Peyer's patch (tissue), 4 donors: ENCODE measurements at regions not wholly inside any gene's neighbourhood (a gene's known extent, or its start where the extent isn't known, plus 50 kb on each side); places are given as distances from the start of the nearest gene placed in this dataset.

Source experiments
- DNase-seq, 3 donors: peaks; one replicate each; pipeline ENCODE4 v3.0.0-alpha.2; 2017 to 2019
- H3K27ac ChIP-seq, 4 donors: fragments of 200-600 bp; sonication (generic); one replicate each; pipeline ENCODE4 v1.5.1; 2016 to 2019
- H3K27me3 ChIP-seq, 2 donors: fragments of 200-600 bp; sonication (generic); one replicate each; pipeline ENCODE4 v1.5.1; 2019
- H3K36me3 ChIP-seq, 3 donors: fragments of 200-600 bp; sonication (generic); one replicate each; pipeline ENCODE4 v1.5.1; 2016 to 2019
- H3K4me1 ChIP-seq, 4 donors: fragments of 200-600 bp; sonication (generic); one replicate each; pipeline ENCODE4 v1.5.1; 2016 to 2019
- H3K4me3 ChIP-seq, 4 donors: fragments of 200-600 bp; sonication (generic); 1 replicate in 3 of 4; 2 replicates in 1 of 4; pipeline ENCODE4 v1.5.1; 2016 to 2019; ENCODE audit warnings: mild to moderate bottlenecking in 1 of 4
- H3K9me3 ChIP-seq, 4 donors: fragments of 200-600 bp; sonication (generic); one replicate each; pipeline ENCODE4 v1.5.1; 2016 to 2019; ENCODE audit warnings: mild to moderate bottlenecking in 1 of 4
- POLR2A ChIP-seq, 2 donors: fragments of 450-650 bp; IDR thresholded peaks; one replicate each; pipeline ENCODE4 v1.5.1; 2017; ENCODE audit warnings: antibody characterized with exemption in 2 of 2, mild to moderate bottlenecking in 2 of 2, moderate library complexity in 2 of 2
- TF ChIP-seq, protein P1 (sequence below), 6 experiments: fragments of 450-650 bp in 4 of 6; fragments of 200-600 bp in 2 of 6; sonication (generic) in 1 of 6; IDR thresholded peaks; one replicate each; pipeline ENCODE4 v1.5.1; 2017 to 2019; ENCODE audit warnings: antibody characterized with exemption in 6 of 6, mild to moderate bottlenecking in 3 of 6, moderate library complexity in 1 of 6

- no peaks in the 10 kb centered on the region for H3K9me3 ChIP-seq
- no peak for TF ChIP-seq POLR2A (IDR thresholded peaks at IDR 0.05)
- TF ChIP-seq, protein P1, sequence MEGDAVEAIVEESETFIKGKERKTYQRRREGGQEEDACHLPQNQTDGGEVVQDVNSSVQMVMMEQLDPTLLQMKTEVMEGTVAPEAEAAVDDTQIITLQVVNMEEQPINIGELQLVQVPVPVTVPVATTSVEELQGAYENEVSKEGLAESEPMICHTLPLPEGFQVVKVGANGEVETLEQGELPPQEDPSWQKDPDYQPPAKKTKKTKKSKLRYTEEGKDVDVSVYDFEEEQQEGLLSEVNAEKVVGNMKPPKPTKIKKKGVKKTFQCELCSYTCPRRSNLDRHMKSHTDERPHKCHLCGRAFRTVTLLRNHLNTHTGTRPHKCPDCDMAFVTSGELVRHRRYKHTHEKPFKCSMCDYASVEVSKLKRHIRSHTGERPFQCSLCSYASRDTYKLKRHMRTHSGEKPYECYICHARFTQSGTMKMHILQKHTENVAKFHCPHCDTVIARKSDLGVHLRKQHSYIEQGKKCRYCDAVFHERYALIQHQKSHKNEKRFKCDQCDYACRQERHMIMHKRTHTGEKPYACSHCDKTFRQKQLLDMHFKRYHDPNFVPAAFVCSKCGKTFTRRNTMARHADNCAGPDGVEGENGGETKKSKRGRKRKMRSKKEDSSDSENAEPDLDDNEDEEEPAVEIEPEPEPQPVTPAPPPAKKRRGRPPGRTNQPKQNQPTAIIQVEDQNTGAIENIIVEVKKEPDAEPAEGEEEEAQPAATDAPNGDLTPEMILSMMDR (IDR thresholded peaks at IDR 0.05) = no peak
- no peak overlapping the region for H3K27ac ChIP-seq
- H3K4me1 ChIP-seq = peaks cover 0 to 4% (median 0%) of the 10 kb centered on the region in 4 donors
- no peaks in the 10 kb centered on the region for H3K36me3 ChIP-seq
- no peaks in the 10 kb centered on the region for H3K27me3 ChIP-seq
- no peak overlapping the region for H3K4me3 ChIP-seq
- no peak for DNase-seq
Observed at GRCh38 chr4:92232566-92232965, 71.2 kb upstream of the GRID2 start.

DNA sequence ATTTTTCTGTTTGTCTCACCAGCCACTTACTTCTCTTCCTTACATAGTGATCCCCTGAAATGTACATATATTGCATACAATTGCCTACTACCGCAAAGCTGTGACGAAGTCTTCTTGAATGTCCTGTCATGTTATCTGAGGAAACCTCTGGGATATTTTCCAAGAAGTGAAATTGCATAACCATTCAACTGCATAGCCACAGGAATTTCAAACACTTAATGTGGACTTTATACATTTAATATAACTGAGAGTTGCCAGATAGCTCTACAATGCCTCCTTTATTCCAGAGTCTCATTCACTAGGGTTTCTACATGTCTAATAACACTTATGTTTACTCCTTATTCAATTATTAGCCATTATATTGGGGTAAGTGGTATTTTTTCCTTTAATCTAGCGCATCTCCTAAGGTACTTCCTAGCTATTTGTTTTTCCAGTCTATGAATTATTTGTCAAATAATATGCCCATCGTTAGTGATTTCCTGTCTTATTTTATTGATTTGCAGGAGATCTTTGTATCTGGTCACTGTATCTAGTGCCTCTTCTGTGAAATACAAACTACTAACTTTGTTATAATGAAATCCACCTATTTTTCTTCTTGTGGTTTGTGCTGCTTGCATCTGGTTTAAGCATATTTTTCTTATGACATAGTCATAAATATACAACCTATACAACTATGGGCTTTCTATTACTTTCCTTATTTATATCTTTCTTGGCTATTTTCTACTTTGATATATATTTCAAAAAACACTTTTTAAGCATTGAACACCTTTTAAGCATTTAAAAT, 69.2 kb upstream of the GRID2 start:
- no peak overlapping the region for H3K27ac ChIP-seq
- no peak overlapping the region for H3K4me3 ChIP-seq
- no peaks in the 10 kb centered on the region for H3K27me3 ChIP-seq
- no peak for TF ChIP-seq POLR2A (IDR thresholded peaks at IDR 0.05)
- TF ChIP-seq, protein P1 (IDR thresholded peaks at IDR 0.05) = no peak
- no peaks in the 10 kb centered on the region for H3K36me3 ChIP-seq
- peaks cover 0 to 4% (median 0%) of the 10 kb centered on the region in 4 donors for H3K4me1 ChIP-seq
- DNase-seq = no peak
- H3K9me3 ChIP-seq = peaks cover 0 to 4% (median 0%) of the 10 kb centered on the region in 4 donors

GRCh38 chr4:92235731-92236130, 68.0 kb upstream of the GRID2 start:
- no peaks in the 10 kb centered on the region for H3K27me3 ChIP-seq
- no peak for DNase-seq

DNA sequence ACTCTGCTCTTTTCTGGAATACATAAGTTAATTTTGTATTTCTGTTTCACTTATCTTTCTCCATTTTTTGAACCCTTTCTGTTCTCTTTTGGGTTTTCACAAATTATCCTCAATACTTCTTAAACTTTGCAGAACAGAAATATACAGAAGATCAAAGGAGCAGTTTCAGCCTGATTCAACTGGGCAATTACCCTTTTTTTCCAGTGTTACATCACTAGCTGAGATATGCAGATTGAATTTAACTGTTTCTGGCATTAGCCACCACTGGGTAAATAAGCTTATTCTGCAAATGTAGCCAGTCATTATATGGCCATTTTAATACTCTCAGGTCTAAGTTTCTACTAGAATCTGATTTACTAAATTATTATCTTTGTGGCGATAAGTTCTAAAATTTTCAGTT, 66.9 kb upstream of the GRID2 start:
- Histone ChIP-seq H3K27me3 (no peaks in the 10 kb centered on the region), H3K4me1 (peaks cover 0 to 4% (median 0%) of the 10 kb centered on the region in 4 donors), H3K4me3 (no peak overlapping the region), H3K9me3 (peaks cover 0 to 10% (median 0%) of the 10 kb centered on the region in 4 donors), H3K27ac (no peak overlapping the region), H3K36me3 (no peaks in the 10 kb centered on the region)
- no peak for DNase-seq
- no peak for TF ChIP-seq POLR2A (IDR thresholded peaks at IDR 0.05)
- TF ChIP-seq, protein P1 (IDR thresholded peaks at IDR 0.05) = no peak

More at GRCh38 chr4:92235731-92236130, 68.0 kb upstream of the GRID2 start:
- H3K4me3 ChIP-seq = no peak overlapping the region
- peaks cover 0 to 10% (median 0%) of the 10 kb centered on the region in 4 donors for H3K9me3 ChIP-seq
- no peak overlapping the region for H3K27ac ChIP-seq
- peaks cover 0 to 4% (median 0%) of the 10 kb centered on the region in 4 donors for H3K4me1 ChIP-seq
- no peak for TF ChIP-seq POLR2A (IDR thresholded peaks at IDR 0.05)
- TF ChIP-seq, protein P1 (IDR thresholded peaks at IDR 0.05) = no peak
- no peaks in the 10 kb centered on the region for H3K36me3 ChIP-seq

DNA sequence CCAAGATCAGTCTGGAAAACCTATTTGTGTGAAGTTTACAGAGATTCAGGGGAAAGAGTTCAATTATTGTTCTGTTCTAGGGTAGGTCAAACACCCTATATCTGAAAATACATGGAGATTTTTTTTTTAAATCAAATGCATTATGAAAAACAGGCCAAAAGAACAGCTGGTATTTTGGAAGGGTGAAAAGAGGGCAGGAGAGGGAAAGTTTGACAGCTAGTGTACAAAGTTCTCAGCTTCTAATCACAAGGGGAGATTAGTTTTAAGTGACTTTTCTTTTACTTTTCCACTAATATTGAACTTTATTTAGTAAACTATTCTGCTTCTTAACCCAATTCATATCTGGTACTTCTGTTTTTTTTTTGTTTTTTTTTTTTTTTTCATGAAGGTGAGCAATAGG, 66.2 kb upstream of the GRID2 start:
- Histone ChIP-seq H3K36me3 (no peaks in the 10 kb centered on the region), H3K4me3 (no peak overlapping the region), H3K27ac (no peak overlapping the region), H3K9me3 (peaks cover 0 to 10% (median 0%) of the 10 kb centered on the region in 4 donors), H3K27me3 (no peaks in the 10 kb centered on the region), H3K4me1 (peaks cover 0 to 4% (median 0%) of the 10 kb centered on the region in 4 donors)
- no peak for DNase-seq
- TF ChIP-seq, protein P1 (IDR thresholded peaks at IDR 0.05) = no peak
- no peak for TF ChIP-seq POLR2A (IDR thresholded peaks at IDR 0.05)
